ENCODE measurements at regions not wholly inside any gene's neighbourhood (a gene's known extent, or its start where the extent isn't known, plus 50 kb on each side); places are given as distances from the start of the nearest gene placed in this dataset.

- TF ChIP-seq PAX5 (IDR thresholded peaks at IDR 0.05; ENCODE audit: insufficient read depth, low read length, severe bottlenecking) (no peak), POLR2A (IDR thresholded peaks at IDR 0.05; ENCODE audit: low read depth, low read length) (no peak)
These were observed 496.9 kb upstream of the TNP1 start for GRCh38 chr2:217356781-217357180.
